EL (cell line): ENCODE measurements at regions not wholly inside any gene's neighbourhood (a gene's known extent, or its start where the extent isn't known, plus 50 kb on each side); places are given as distances from the start of the nearest gene placed in this dataset.

Source experiments
- DNase-seq: peaks from one replicate; pipeline ENCODE4 v3.0.0-alpha.2; 2016

GRCh38 chr1:4146614-4147013 is 246.5 kb upstream of the C1orf174 start:
- DNase-seq, result no peak

GRCh38 chr1:4147509-4147908 is 247.4 kb upstream of the C1orf174 start:
- DNase-seq, result no peak

GRCh38 chr1:4149281-4149680 is 249.2 kb upstream of the C1orf174 start:
- no peak for DNase-seq

- DNase-seq, result no peak
Measured at GRCh38 chr1:4149831-4150230, 249.8 kb upstream of the C1orf174 start.

- DNase-seq, result no peak
Measured at GRCh38 chr1:4150262-4150661, 250.2 kb upstream of the C1orf174 start.

GRCh38 chr1:4152266-4152665 is 252.2 kb upstream of the C1orf174 start:
- DNase-seq, result no peak

- DNase-seq, result no peak
Measured at GRCh38 chr1:4153571-4153970, 253.5 kb upstream of the C1orf174 start.

- DNase-seq, result no peak
Measured at GRCh38 chr1:4156241-4156973, 256.3 kb upstream of the C1orf174 start.

- no peak for DNase-seq
Measured at GRCh38 chr1:4160181-4160580, 260.1 kb upstream of the C1orf174 start.

GRCh38 chr1:4161366-4162006 is 261.4 kb upstream of the C1orf174 start:
- DNase-seq, result no peak

GRCh38 chr1:4164965-4165364 is 264.9 kb upstream of the C1orf174 start:
- no peak for DNase-seq

- DNase-seq, result no peak
Measured at GRCh38 chr1:4165686-4166300, 265.7 kb upstream of the C1orf174 start.

GRCh38 chr1:4166713-4167112 is 266.6 kb upstream of the C1orf174 start:
- no peak for DNase-seq

- no peak for DNase-seq
Measured at GRCh38 chr1:4169991-4170390, 269.9 kb upstream of the C1orf174 start.

GRCh38 chr1:4170548-4171340 is 270.7 kb upstream of the C1orf174 start:
- no peak for DNase-seq

- no peak for DNase-seq
Measured at GRCh38 chr1:4171480-4172450, 271.7 kb upstream of the C1orf174 start.

GRCh38 chr1:4172644-4173599 is 272.9 kb upstream of the C1orf174 start:
- no peak for DNase-seq

- DNase-seq, result no peak
Measured at GRCh38 chr1:4173731-4174130, 273.7 kb upstream of the C1orf174 start.

- no peak for DNase-seq
Measured at GRCh38 chr1:4174291-4175200, 274.5 kb upstream of the C1orf174 start.
